ENCODE measurements at regions not wholly inside any gene's neighbourhood (a gene's known extent, or its start where the extent isn't known, plus 50 kb on each side); places are given as distances from the start of the nearest gene placed in this dataset.

DNA sequence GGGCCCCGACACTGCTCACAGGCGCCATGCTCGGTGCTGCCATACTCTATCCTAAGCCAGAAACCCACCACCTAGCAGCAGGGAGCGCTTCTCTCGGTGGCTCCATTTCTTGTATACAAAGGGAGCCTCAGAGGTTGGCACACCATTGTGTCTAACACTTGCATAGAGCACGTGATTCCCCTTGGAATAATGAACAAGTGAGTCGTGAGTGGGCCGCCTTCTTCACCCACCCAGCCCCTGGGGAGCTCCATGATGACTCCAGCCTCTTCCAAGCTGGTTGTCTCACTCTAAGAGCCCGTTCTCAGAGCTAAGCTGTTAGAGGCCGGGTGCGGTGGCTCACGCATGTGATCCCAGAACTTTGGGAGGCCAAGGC lies 82.3 kb upstream of the ZNF469 start:
- TF ChIP-seq, protein P1, sequence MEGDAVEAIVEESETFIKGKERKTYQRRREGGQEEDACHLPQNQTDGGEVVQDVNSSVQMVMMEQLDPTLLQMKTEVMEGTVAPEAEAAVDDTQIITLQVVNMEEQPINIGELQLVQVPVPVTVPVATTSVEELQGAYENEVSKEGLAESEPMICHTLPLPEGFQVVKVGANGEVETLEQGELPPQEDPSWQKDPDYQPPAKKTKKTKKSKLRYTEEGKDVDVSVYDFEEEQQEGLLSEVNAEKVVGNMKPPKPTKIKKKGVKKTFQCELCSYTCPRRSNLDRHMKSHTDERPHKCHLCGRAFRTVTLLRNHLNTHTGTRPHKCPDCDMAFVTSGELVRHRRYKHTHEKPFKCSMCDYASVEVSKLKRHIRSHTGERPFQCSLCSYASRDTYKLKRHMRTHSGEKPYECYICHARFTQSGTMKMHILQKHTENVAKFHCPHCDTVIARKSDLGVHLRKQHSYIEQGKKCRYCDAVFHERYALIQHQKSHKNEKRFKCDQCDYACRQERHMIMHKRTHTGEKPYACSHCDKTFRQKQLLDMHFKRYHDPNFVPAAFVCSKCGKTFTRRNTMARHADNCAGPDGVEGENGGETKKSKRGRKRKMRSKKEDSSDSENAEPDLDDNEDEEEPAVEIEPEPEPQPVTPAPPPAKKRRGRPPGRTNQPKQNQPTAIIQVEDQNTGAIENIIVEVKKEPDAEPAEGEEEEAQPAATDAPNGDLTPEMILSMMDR (IDR thresholded peaks at IDR 0.05): no peak
- no peak for TF ChIP-seq EZH2 (IDR thresholded peaks at IDR 0.05)
- no peak for TF ChIP-seq EZH2phosphoT487 (IDR thresholded peaks at IDR 0.05)
